Transverse colon (tissue), 4 donors: ENCODE measurements at regions not wholly inside any gene's neighbourhood (a gene's known extent, or its start where the extent isn't known, plus 50 kb on each side); places are given as distances from the start of the nearest gene placed in this dataset.

Experiments
- EP300 ChIP-seq: sonication (generic); formaldehyde crosslinking; IDR thresholded peaks from one replicate; pipeline ENCODE4 v1.6.1; 2017; ENCODE audit warnings: antibody characterized with exemption, low read depth
- POLR2A ChIP-seq: fragments of 450-650 bp; IDR thresholded peaks from one replicate; pipeline ENCODE4 v1.6.1; 2016; ENCODE audit warnings: antibody characterized with exemption, mild to moderate bottlenecking, moderate library complexity
- POLR2AphosphoS5 ChIP-seq, 3 donors: sonication (generic); formaldehyde crosslinking; IDR thresholded peaks; one replicate each; pipeline ENCODE4 v1.6.1; 2016; ENCODE audit warnings: antibody characterized with exemption in 3 of 3
- TF ChIP-seq, protein P1 (sequence below), 5 experiments: fragments of 200-600 bp in 3 of 5; fragments of 450-650 bp in 2 of 5; sonication (generic) in 3 of 5; IDR thresholded peaks; 1 replicate in 2 of 5; 2 replicates in 3 of 5; pipeline ENCODE4 v1.5.1; 2016 to 2017; ENCODE audit warnings: antibody characterized with exemption in 5 of 5, inconsistent platforms in 3 of 5, mild to moderate bottlenecking in 2 of 5, moderate library complexity in 1 of 5

DNA sequence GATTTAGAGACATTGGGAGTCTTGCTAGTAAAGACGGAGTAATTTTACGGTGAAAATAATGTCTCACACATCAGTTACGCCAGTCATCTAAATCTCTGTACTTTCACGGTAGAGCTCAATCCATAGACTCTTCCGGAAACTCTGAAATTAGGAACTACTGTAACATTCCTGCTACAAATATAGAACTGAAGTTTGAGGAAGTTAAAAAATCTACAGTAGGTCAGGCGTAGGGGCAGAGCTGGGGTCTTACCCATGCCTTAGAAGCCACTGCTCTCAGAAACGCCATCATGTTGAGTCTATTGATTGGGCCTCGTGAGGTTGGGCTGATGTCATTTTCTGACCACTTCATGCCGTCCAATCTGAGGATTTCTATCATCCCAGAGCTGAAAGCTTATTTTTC is 1029.8 kb upstream of the TMEM132C start:
- TF ChIP-seq, protein P1, sequence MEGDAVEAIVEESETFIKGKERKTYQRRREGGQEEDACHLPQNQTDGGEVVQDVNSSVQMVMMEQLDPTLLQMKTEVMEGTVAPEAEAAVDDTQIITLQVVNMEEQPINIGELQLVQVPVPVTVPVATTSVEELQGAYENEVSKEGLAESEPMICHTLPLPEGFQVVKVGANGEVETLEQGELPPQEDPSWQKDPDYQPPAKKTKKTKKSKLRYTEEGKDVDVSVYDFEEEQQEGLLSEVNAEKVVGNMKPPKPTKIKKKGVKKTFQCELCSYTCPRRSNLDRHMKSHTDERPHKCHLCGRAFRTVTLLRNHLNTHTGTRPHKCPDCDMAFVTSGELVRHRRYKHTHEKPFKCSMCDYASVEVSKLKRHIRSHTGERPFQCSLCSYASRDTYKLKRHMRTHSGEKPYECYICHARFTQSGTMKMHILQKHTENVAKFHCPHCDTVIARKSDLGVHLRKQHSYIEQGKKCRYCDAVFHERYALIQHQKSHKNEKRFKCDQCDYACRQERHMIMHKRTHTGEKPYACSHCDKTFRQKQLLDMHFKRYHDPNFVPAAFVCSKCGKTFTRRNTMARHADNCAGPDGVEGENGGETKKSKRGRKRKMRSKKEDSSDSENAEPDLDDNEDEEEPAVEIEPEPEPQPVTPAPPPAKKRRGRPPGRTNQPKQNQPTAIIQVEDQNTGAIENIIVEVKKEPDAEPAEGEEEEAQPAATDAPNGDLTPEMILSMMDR (IDR thresholded peaks at IDR 0.05): no peak
- TF ChIP-seq EP300 (no peak), POLR2A (no peak), POLR2AphosphoS5 (IDR thresholded peaks at IDR 0.05) (no peak)
